Naive thymus-derived CD4-positive, alpha-beta T cell (primary cell): ENCODE measurements at regions not wholly inside any gene's neighbourhood (a gene's known extent, or its start where the extent isn't known, plus 50 kb on each side); places are given as distances from the start of the nearest gene placed in this dataset.
A peak's percentile ranks its signal among the peaks of the same experiment; 100 is the strongest.

Source experiments
- ATAC-seq: fragments of 150-1000 bp; cut with Tn5 transposase; 2 replicates; pipeline ENCODE4 v1.10.0; 2021; ENCODE audit warnings: mild to moderate bottlenecking, moderate library complexity
- CTCF ChIA-PET: fragments of 350-600 bp; sonication (Branson Sonifier 250); formaldehyde crosslinking; loops from one replicate; lab custom pipeline; 2021; ENCODE audit warnings: antibody characterized with exemption; lab: Charles Lee
- POLR2A ChIA-PET: fragments of 350-600 bp; sonication (Branson Sonifier 250); formaldehyde crosslinking; loops from one replicate; lab custom pipeline; 2021; ENCODE audit warnings: antibody characterized with exemption, inconsistent platforms; lab: Charles Lee
- DNase-seq, 9 donors: peaks; one replicate each; pipeline versions ENCODE4 v3.0.0 to v3.0.0-alpha.2; 2020 to 2022; ENCODE audit warnings: mixed read lengths in 1 of 9
- H3K27ac ChIP-seq: one replicate; pipeline ENCODE4 v1.7.0; 2013; ENCODE audit warnings: mild to moderate bottlenecking, low read depth, low read length, moderate library complexity
- H3K27me3 ChIP-seq, 2 donors: one replicate each; pipeline ENCODE4 v1.7.0; 2013; ENCODE audit warnings: low read length in 2 of 2, mild to moderate bottlenecking in 2 of 2, moderate library complexity in 2 of 2; ENCODE audit not compliant: control insufficient read depth in 2 of 2, insufficient read depth in 2 of 2
- H3K36me3 ChIP-seq, 3 experiments: 1 replicate in 2 of 3; 2 replicates in 1 of 3; pipeline ENCODE4 v1.7.0; 2013; ENCODE audit warnings: low read length in 3 of 3, mild to moderate bottlenecking in 3 of 3, moderate library complexity in 1 of 3; ENCODE audit not compliant: insufficient read depth in 3 of 3, control insufficient read depth in 2 of 3
- H3K4me1 ChIP-seq, 2 donors: one replicate each; pipeline ENCODE4 v1.7.0; 2013; ENCODE audit warnings: low read length in 2 of 2, mild to moderate bottlenecking in 2 of 2, moderate library complexity in 1 of 2; ENCODE audit not compliant: control insufficient read depth in 2 of 2, insufficient read depth in 2 of 2
- H3K4me3 ChIP-seq: 2 replicates; pipeline ENCODE4 v1.7.0; 2013; ENCODE audit warnings: mild to moderate bottlenecking, low read length
- H3K9me3 ChIP-seq, 3 experiments: 1 replicate in 2 of 3; 2 replicates in 1 of 3; pipeline ENCODE4 v1.7.0; 2013; ENCODE audit warnings: low read length in 3 of 3; ENCODE audit not compliant: control insufficient read depth in 2 of 3
- H3K27ac Mint-ChIP-seq, 9 donors: one replicate each; pipeline ENCODE4 v1.8.0; 2020 to 2022; ENCODE audit warnings: mixed read lengths in 9 of 9, mild to moderate bottlenecking in 8 of 9, moderate library complexity in 5 of 9, inconsistent platforms in 2 of 9
- H3K27me3 Mint-ChIP-seq, 5 donors: one replicate each; pipeline ENCODE4 v1.8.0; 2021 to 2022; ENCODE audit warnings: mixed read lengths in 5 of 5, mild to moderate bottlenecking in 1 of 5
- H3K36me3 Mint-ChIP-seq, 5 donors: one replicate each; pipeline ENCODE4 v1.8.0; 2020 to 2022; ENCODE audit warnings: mixed read lengths in 5 of 5, mild to moderate bottlenecking in 3 of 5, inconsistent platforms in 1 of 5
- H3K4me1 Mint-ChIP-seq, 7 donors: one replicate each; pipeline ENCODE4 v1.8.0; 2020 to 2022; ENCODE audit warnings: mixed read lengths in 7 of 7, mild to moderate bottlenecking in 3 of 7, inconsistent platforms in 1 of 7
- H3K4me3 Mint-ChIP-seq, 10 donors: one replicate each; pipeline ENCODE4 v1.8.0; 2020 to 2022; ENCODE audit warnings: mild to moderate bottlenecking in 10 of 10, mixed read lengths in 10 of 10, moderate library complexity in 6 of 10, inconsistent platforms in 2 of 10
- H3K9me3 Mint-ChIP-seq, 11 donors: one replicate each; pipeline ENCODE4 v1.8.0; 2020 to 2022; ENCODE audit warnings: mixed read lengths in 11 of 11, mild to moderate bottlenecking in 4 of 11, inconsistent platforms in 1 of 11, moderate library complexity in 1 of 11
- intact Hi-C, 2 donors: fragments of 100-400 bp; cut with micrococcal nuclease; formaldehyde crosslinking; loops; one replicate each; pipeline ENCODE4 v1.15.1; 2023

GRCh38 chr11:11095831-11096723 is 238.2 kb upstream of the ZBED5 start:
- H3K9me3 ChIP-seq = peaks cover 0 to 4% (median 0%) of the 10 kb centered on the region in 3 experiments
- H3K4me1 ChIP-seq = no peaks in the 10 kb centered on the region
- ChIA-PET CTCF (no interaction called here), POLR2A (no interaction called here)
- intact Hi-C loops = no loop called here
- Mint-ChIP-seq H3K4me1 (no peaks in the 10 kb centered on the region), H3K27me3 (peaks cover 0 to 4% (median 0%) of the 10 kb centered on the region in 5 donors), H3K9me3 (peaks cover 0 to 14% (median 7%) of the 10 kb centered on the region in 11 donors), H3K27ac (peak overlapping the region in 1 of 9 donors; percentile 10), H3K4me3 (no peak overlapping the region), H3K36me3 (peaks cover 0 to 9% (median 5%) of the 10 kb centered on the region in 5 donors)
- no peak overlapping the region for H3K27ac ChIP-seq
- H3K36me3 ChIP-seq = no peaks in the 10 kb centered on the region
- DNase-seq (no peak), ATAC-seq (no peak)
- H3K27me3 ChIP-seq = no peaks in the 10 kb centered on the region
- H3K4me3 ChIP-seq = no peak overlapping the region

GRCh38 chr11:11090495-11090894 is 232.6 kb upstream of the ZBED5 start:
- DNase-seq = no peak
- Mint-ChIP-seq H3K27ac (no peak overlapping the region), H3K9me3 (peaks cover 0 to 23% (median 9%) of the 10 kb centered on the region in 11 donors), H3K27me3 (no peaks in the 10 kb centered on the region), H3K4me3 (no peak overlapping the region), H3K36me3 (peaks cover 0 to 12% (median 8%) of the 10 kb centered on the region in 5 donors), H3K4me1 (no peaks in the 10 kb centered on the region)
- intact Hi-C loops = no loop called here
- no peaks in the 10 kb centered on the region for H3K27me3 ChIP-seq
- ATAC-seq = no peak
- no peak overlapping the region for H3K27ac ChIP-seq
- CTCF ChIA-PET = no interaction called here
- H3K9me3 ChIP-seq = peaks cover 0 to 6% (median 5%) of the 10 kb centered on the region in 3 experiments
- no peak overlapping the region for H3K4me3 ChIP-seq
- POLR2A ChIA-PET = interaction anchor here (1.3 kb wide), 1 partner anchor 15 kb away, joined by 3 read pairs; no protein-coding TSS in a partner anchor
- no peaks in the 10 kb centered on the region for H3K36me3 ChIP-seq
- no peaks in the 10 kb centered on the region for H3K4me1 ChIP-seq

GRCh38 chr11:11089805-11090204 is 232.0 kb upstream of the ZBED5 start:
- intact Hi-C loops = no loop called here
- H3K4me1 ChIP-seq = no peaks in the 10 kb centered on the region
- DNase-seq (no peak), ATAC-seq (no peak)
- no peaks in the 10 kb centered on the region for H3K27me3 ChIP-seq
- H3K36me3 ChIP-seq = no peaks in the 10 kb centered on the region
- peaks cover 0 to 12% (median 8%) of the 10 kb centered on the region in 5 donors for H3K36me3 Mint-ChIP-seq
- no peak overlapping the region for H3K4me3 ChIP-seq
- POLR2A ChIA-PET = interaction anchor here (1.3 kb wide), 1 partner anchor 16 kb away, joined by 3 read pairs; no protein-coding TSS in a partner anchor
- CTCF ChIA-PET = no interaction called here
- H3K4me3 Mint-ChIP-seq = no peak overlapping the region
- peaks cover 0 to 6% (median 5%) of the 10 kb centered on the region in 3 experiments for H3K9me3 ChIP-seq
- peaks cover 0 to 23% (median 9%) of the 10 kb centered on the region in 11 donors for H3K9me3 Mint-ChIP-seq
- no peak overlapping the region for H3K27ac Mint-ChIP-seq
- H3K27ac ChIP-seq = no peak overlapping the region
- peaks cover 0 to 4% (median 0%) of the 10 kb centered on the region in 7 donors for H3K4me1 Mint-ChIP-seq
- no peaks in the 10 kb centered on the region for H3K27me3 Mint-ChIP-seq

- H3K27ac Mint-ChIP-seq = no peak overlapping the region
- Histone ChIP-seq H3K27me3 (no peaks in the 10 kb centered on the region), H3K4me3 (no peak overlapping the region), H3K36me3 (no peaks in the 10 kb centered on the region), H3K27ac (no peak overlapping the region), H3K4me1 (no peaks in the 10 kb centered on the region), H3K9me3 (peaks cover 0 to 6% (median 5%) of the 10 kb centered on the region in 3 experiments)
- H3K9me3 Mint-ChIP-seq = peaks cover 0 to 20% (median 9%) of the 10 kb centered on the region in 11 donors
- H3K4me1 Mint-ChIP-seq = peaks cover 0 to 10% (median 0%) of the 10 kb centered on the region in 7 donors
- peaks cover 0 to 12% (median 8%) of the 10 kb centered on the region in 5 donors for H3K36me3 Mint-ChIP-seq
- ATAC-seq = no peak
- POLR2A ChIA-PET = no interaction called here
- DNase-seq = no peak
- peaks cover 0 to 5% (median 0%) of the 10 kb centered on the region in 5 donors for H3K27me3 Mint-ChIP-seq
- intact Hi-C loops = no loop called here
- H3K4me3 Mint-ChIP-seq = no peak overlapping the region
- CTCF ChIA-PET = no interaction called here
These were observed 229.1 kb upstream of the ZBED5 start for GRCh38 chr11:11086979-11087378.

- no peak for DNase-seq
- Mint-ChIP-seq H3K9me3 (peaks cover 0 to 6% (median 0%) of the 10 kb centered on the region in 11 donors), H3K4me1 (peaks cover 0 to 10% (median 0%) of the 10 kb centered on the region in 7 donors), H3K36me3 (peaks cover 0 to 8% (median 0%) of the 10 kb centered on the region in 5 donors), H3K27me3 (peaks cover 0 to 8% (median 0%) of the 10 kb centered on the region in 5 donors), H3K4me3 (no peak overlapping the region), H3K27ac (no peak overlapping the region)
- Histone ChIP-seq H3K27me3 (no peaks in the 10 kb centered on the region), H3K4me1 (no peaks in the 10 kb centered on the region), H3K36me3 (no peaks in the 10 kb centered on the region), H3K27ac (no peak overlapping the region), H3K4me3 (no peak overlapping the region), H3K9me3 (peaks cover 0 to 3% (median 0%) of the 10 kb centered on the region in 3 experiments)
- no peak for ATAC-seq
- intact Hi-C loops = no loop called here
- ChIA-PET POLR2A (interaction anchor here (1.0 kb wide), 1 partner anchor 48 kb away, joined by 5 read pairs; no protein-coding TSS in a partner anchor), CTCF (no interaction called here)
These were observed 227.7 kb upstream of the ZBED5 start for GRCh38 chr11:11085580-11085979.

- Mint-ChIP-seq H3K9me3 (peaks cover 0 to 3% (median 0%) of the 10 kb centered on the region in 11 donors), H3K27me3 (peaks cover 0 to 8% (median 0%) of the 10 kb centered on the region in 5 donors), H3K36me3 (peaks cover 0 to 4% (median 0%) of the 10 kb centered on the region in 5 donors), H3K27ac (no peak overlapping the region), H3K4me3 (no peak overlapping the region), H3K4me1 (peaks cover 0 to 10% (median 0%) of the 10 kb centered on the region in 7 donors)
- ATAC-seq (no peak), DNase-seq (no peak)
- H3K36me3 ChIP-seq = no peaks in the 10 kb centered on the region
- no peak overlapping the region for H3K27ac ChIP-seq
- ChIA-PET CTCF (no interaction called here), POLR2A (no interaction called here)
- intact Hi-C loops = no loop called here
- H3K4me1 ChIP-seq = no peaks in the 10 kb centered on the region
- H3K27me3 ChIP-seq = no peaks in the 10 kb centered on the region
- H3K4me3 ChIP-seq = no peak overlapping the region
- no peaks in the 10 kb centered on the region for H3K9me3 ChIP-seq
These were observed 226.5 kb upstream of the ZBED5 start for GRCh38 chr11:11084337-11084736.
